GM19452 (cell line): ENCODE measurements at regions not wholly inside any gene's neighbourhood (a gene's known extent, or its start where the extent isn't known, plus 50 kb on each side); places are given as distances from the start of the nearest gene placed in this dataset.

Experiments used
- ATAC-seq: cut with Tn5 transposase; IDR thresholded peaks from one replicate; pipeline ENCODE4 v1.9.1; 2021; ENCODE audit not compliant: unreplicated experiment

- no peak for ATAC-seq
Measured at GRCh38 chr16:76222853-76223252, 54.3 kb upstream of the CNTNAP4 start.

- no peak for ATAC-seq
Measured at GRCh38 chr16:76226011-76226410, 51.2 kb upstream of the CNTNAP4 start.

GRCh38 chr16:76226481-76226880 is 50.7 kb upstream of the CNTNAP4 start:
- ATAC-seq, result no peak
